ENCODE measurements at regions not wholly inside any gene's neighbourhood (a gene's known extent, or its start where the extent isn't known, plus 50 kb on each side); places are given as distances from the start of the nearest gene placed in this dataset.

DNA sequence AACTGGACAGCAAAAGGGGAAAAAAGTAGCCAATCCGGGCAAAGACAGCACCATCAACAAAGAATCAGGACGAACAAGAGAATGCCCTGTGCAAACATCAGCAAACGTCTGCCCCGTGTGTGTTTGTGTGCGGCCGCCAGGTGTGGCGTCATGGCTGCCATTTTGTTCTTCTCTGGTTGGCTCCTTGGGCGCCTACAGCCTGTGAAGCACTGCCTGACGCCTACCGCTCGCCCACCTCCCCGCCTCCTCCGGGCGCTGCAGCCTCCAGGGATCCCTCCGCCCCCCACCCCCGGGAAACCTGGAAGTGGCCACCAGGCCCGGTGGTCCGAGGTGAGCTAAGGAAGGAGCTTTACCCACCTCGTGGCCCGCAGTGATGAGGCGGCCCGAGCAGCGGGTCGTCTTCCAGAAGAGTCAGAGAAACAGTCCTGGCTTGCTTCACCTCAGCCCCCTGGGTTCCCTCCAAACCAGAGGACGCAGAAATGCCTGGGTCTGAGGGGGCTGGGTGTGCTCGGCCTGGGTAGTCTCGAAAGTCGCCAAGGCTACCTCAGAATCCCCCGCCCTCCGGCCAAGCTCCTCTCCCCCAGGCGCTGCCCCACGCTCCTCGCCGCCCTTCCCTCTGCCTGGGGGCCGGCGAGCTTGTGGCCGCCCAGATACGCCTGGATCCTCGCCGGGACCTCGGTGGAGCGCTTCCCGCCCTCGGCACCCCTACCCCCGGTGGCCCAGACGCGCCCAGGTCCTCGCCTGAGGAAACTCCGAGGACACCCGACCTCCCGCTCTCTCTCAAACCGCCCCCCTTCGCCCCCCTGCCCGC, 61.8 kb upstream of the IL6 start:
- no peak for DNase-seq (ENCODE audit: low spot score)
- TF ChIP-seq, protein P1, sequence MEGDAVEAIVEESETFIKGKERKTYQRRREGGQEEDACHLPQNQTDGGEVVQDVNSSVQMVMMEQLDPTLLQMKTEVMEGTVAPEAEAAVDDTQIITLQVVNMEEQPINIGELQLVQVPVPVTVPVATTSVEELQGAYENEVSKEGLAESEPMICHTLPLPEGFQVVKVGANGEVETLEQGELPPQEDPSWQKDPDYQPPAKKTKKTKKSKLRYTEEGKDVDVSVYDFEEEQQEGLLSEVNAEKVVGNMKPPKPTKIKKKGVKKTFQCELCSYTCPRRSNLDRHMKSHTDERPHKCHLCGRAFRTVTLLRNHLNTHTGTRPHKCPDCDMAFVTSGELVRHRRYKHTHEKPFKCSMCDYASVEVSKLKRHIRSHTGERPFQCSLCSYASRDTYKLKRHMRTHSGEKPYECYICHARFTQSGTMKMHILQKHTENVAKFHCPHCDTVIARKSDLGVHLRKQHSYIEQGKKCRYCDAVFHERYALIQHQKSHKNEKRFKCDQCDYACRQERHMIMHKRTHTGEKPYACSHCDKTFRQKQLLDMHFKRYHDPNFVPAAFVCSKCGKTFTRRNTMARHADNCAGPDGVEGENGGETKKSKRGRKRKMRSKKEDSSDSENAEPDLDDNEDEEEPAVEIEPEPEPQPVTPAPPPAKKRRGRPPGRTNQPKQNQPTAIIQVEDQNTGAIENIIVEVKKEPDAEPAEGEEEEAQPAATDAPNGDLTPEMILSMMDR (IDR thresholded peaks at IDR 0.05) = no peak
- Histone ChIP-seq H3K4me3 (no peak overlapping the region), H3K27ac (no peak overlapping the region)

DNA sequence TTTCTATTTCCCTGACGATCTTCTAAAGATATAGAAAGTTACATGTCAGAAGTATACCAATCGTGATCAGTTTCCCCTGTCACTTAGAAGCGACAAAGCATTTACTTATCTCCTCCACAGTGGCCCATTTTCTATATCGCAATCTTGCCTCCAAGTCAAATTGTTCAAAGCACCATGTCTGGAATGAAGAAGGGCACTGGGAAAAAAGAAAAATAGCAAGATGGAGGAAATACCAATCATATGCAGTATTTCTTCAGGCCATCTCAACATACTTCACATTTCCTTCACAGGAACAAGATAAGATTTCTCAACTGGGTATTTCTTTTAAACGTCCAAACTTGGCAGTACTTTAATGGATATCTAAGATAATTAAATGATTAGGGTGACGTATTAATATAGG, 63.3 kb upstream of the IL6 start:
- H3K4me3 ChIP-seq = no peak overlapping the region
- TF ChIP-seq, protein P1 (IDR thresholded peaks at IDR 0.05) = no peak
- H3K27ac ChIP-seq = no peak overlapping the region
- DNase-seq (ENCODE audit: low spot score) = no peak

DNA sequence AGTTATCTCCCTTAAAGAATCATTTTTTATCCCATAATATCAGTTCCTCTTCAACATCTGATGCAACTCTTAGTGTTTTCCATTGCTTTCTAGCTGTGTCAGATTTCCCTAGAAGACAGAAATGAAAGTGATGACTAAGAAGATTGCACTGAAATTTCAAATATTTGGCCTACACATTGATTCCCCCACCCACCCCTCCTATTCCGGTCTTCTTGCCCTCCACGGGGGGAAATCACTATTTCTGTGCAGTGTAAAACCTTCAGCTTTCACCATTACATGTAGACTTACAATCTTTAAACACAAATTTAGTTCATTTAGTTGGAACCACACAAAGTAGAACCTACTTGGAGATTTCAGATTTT, 63.7 kb upstream of the IL6 start:
- no peak for DNase-seq (ENCODE audit: low spot score)
- TF ChIP-seq, protein P1 (IDR thresholded peaks at IDR 0.05) = no peak
- no peak overlapping the region for H3K4me3 ChIP-seq
- no peak overlapping the region for H3K27ac ChIP-seq

DNA sequence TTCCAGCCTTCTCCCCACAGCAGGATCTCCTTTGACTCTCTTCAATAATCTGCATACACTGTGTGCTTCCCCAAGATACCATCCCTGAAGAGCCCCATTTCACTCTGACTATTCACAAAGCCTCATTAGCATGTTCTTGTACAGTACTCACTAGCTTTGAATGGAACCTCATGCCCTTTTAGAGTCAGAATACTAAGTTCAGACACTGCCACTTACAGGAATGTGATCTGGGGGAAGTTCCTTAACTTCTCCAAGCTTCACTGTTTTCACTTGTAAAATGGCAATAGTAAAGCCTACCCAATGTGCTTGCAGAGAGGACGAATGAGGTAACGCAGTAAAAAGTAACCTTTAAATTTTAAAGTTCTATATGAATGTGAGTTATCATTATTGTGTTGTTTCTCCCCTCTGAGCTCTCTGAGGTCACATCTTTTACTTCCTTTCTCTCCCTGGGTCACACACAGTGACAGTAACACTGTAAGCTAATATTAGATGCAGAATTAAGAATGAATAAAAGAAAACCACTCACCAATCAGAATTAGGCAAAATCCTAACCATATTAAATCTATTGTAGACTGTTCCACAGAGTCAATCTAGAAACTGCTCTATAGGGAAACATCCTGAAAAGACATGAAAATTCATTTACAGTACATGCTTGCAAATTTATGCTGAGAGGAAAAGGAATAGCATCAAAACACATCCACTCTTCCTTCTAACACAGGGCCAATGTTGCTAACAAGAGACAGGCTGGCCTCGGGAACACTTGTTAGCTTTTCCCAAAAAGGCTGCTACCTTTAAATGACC, 64.2 kb upstream of the IL6 start:
- TF ChIP-seq, protein P1 (IDR thresholded peaks at IDR 0.05) = no peak
- no peak for DNase-seq (ENCODE audit: low spot score)
- H3K27ac ChIP-seq = no peak overlapping the region
- H3K4me3 ChIP-seq = no peak overlapping the region

DNA sequence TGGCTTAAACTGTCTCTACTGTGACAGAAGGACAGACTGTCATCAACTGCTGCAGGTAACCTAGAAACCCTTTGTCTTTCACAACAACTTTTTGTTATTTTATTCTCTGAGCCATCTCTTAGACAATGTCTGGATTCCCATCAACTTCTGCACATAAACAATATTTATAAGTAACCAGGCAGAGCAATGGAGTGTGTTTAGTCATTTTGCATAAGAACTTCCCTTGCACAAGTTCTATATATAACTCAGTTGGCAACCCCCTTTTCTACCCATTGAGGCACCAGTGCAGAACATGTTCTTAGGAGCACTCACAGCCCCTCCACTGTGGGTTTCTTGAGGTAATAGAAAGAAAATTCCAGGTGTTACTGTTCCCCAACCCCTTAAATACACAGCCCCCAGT, 65.0 kb upstream of the IL6 start:
- DNase-seq (ENCODE audit: low spot score) = no peak
- Histone ChIP-seq H3K27ac (no peak overlapping the region), H3K4me3 (no peak overlapping the region)
- TF ChIP-seq, protein P1 (IDR thresholded peaks at IDR 0.05) = no peak

DNA sequence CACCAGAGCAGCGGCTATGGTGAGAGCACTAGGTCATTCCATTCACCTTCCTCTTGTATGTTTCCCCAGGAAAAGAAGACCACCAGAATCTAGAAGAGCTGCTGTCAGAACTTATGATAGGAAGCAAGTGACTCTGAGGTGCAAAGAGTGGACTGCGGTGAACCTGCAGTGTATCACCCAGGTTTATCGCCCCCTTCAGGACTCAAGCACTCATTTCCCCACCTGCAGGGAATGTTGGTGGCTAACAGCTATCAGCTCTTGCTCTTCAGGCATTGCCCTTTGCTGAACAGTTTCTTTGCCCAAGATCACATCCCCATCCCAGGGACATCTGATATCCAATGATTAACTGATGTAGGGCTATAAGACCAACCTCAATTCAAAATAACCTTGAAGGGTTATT, 66.3 kb upstream of the IL6 start:
- TF ChIP-seq, protein P1 (IDR thresholded peaks at IDR 0.05) = no peak
- DNase-seq (ENCODE audit: low spot score) = no peak
- no peak overlapping the region for H3K27ac ChIP-seq
- no peak overlapping the region for H3K4me3 ChIP-seq

DNA sequence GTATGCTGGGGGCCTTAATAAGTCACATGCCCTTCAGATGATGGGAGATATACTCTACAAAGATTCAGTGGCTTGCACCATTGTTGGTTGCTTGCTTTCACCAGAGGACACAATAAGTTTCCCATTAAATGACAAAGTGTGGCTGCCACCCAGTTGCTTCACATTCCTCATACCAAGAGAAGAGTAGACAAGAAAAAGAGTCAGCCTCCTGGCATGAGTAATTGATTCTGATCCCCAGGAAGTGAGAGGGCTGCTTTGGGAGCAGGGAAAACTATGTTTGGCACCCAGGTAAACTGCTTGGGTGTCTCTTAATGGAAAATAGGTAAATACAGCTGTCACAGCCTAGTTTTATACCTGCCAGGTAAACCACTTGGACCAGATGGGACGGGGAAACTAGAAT, 66.7 kb upstream of the IL6 start:
- DNase-seq (ENCODE audit: low spot score) = no peak
- Histone ChIP-seq H3K4me3 (no peak overlapping the region), H3K27ac (no peak overlapping the region)
- TF ChIP-seq, protein P1 (IDR thresholded peaks at IDR 0.05) = no peak

Data from coronary artery (tissue), 2 donors.